ENCODE measurements at regions not wholly inside any gene's neighbourhood (a gene's known extent, or its start where the extent isn't known, plus 50 kb on each side); places are given as distances from the start of the nearest gene placed in this dataset.

DNA sequence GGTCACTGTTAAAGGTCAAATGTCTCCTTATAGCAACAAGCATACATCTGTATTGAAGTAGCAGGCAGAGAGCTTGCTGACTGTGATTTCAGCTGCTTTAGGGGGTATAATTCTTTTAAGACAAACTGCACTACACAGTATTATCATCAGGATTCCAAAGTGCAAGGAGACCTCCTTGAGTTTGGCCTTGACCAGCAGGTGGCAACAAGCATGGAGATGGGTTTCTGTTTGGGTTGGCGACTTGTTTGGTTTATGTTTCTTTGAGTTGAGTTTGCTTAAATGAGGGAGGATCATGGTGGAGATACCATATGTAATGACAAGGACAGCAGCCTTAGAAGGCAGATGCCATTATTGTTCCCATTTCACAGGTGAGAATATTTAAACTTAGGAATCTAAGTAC, 681.0 kb upstream of the ID2 start:
- TF ChIP-seq ZNF274 (IDR thresholded peaks at IDR 0.05; ENCODE audit: low read depth, low read length) (no peak), YY1 (IDR thresholded peaks at IDR 0.05; ENCODE audit: insufficient read depth, insufficient read length) (no peak)

All from NT2/D1 (cell line).